ENCODE measurements at regions not wholly inside any gene's neighbourhood (a gene's known extent, or its start where the extent isn't known, plus 50 kb on each side); places are given as distances from the start of the nearest gene placed in this dataset.

- TF ChIP-seq FOXP2 (optimal IDR thresholded peaks at IDR 0.05; ENCODE audit: borderline replicate concordance, extremely low read depth, extremely low read length, insufficient read depth) (no peak), REST (IDR thresholded peaks at IDR 0.05; ENCODE audit: insufficient read depth in 1 of 2, low read depth in 2 of 2, low read length in 2 of 2) (no peak), SIN3A (IDR thresholded peaks at IDR 0.05; ENCODE audit: borderline replicate concordance, insufficient read depth, low read length) (no peak), TAF1 (IDR thresholded peaks at IDR 0.05; ENCODE audit: borderline replicate concordance, insufficient read depth, low read length) (no peak), POLR2AphosphoS5 (IDR thresholded peaks at IDR 0.05; ENCODE audit: low read depth, low read length) (no peak)
These were observed 578.5 kb downstream of the TSN start for GRCh38 chr2:122333932-122334331.

GRCh38 chr2:122338000-122338399 is 582.5 kb downstream of the TSN start:
- TF ChIP-seq REST (IDR thresholded peaks at IDR 0.05; ENCODE audit: insufficient read depth in 1 of 2, low read depth in 2 of 2, low read length in 2 of 2): no peak
- TF ChIP-seq POLR2AphosphoS5 (IDR thresholded peaks at IDR 0.05; ENCODE audit: low read depth, low read length): no peak
- no peak for TF ChIP-seq TAF1 (IDR thresholded peaks at IDR 0.05; ENCODE audit: borderline replicate concordance, insufficient read depth, low read length)
- TF ChIP-seq FOXP2 (optimal IDR thresholded peaks at IDR 0.05; ENCODE audit: borderline replicate concordance, extremely low read depth, extremely low read length, insufficient read depth): no peak

GRCh38 chr2:122340246-122340645 is 584.8 kb downstream of the TSN start:
- TF ChIP-seq SIN3A (IDR thresholded peaks at IDR 0.05; ENCODE audit: borderline replicate concordance, insufficient read depth, low read length) (no peak), FOXP2 (optimal IDR thresholded peaks at IDR 0.05; ENCODE audit: borderline replicate concordance, extremely low read depth, extremely low read length, insufficient read depth) (no peak), TAF1 (IDR thresholded peaks at IDR 0.05; ENCODE audit: borderline replicate concordance, insufficient read depth, low read length) (no peak), POLR2AphosphoS5 (IDR thresholded peaks at IDR 0.05; ENCODE audit: low read depth, low read length) (no peak), REST (IDR thresholded peaks at IDR 0.05; ENCODE audit: insufficient read depth in 1 of 2, low read depth in 2 of 2, low read length in 2 of 2) (no peak)

- no peak for TF ChIP-seq POLR2AphosphoS5 (IDR thresholded peaks at IDR 0.05; ENCODE audit: low read depth, low read length)
- no peak for TF ChIP-seq REST (IDR thresholded peaks at IDR 0.05; ENCODE audit: insufficient read depth in 1 of 2, low read depth in 2 of 2, low read length in 2 of 2)
- TF ChIP-seq TAF1 (IDR thresholded peaks at IDR 0.05; ENCODE audit: borderline replicate concordance, insufficient read depth, low read length): no peak
- no peak for TF ChIP-seq SIN3A (IDR thresholded peaks at IDR 0.05; ENCODE audit: borderline replicate concordance, insufficient read depth, low read length)
- no peak for TF ChIP-seq FOXP2 (optimal IDR thresholded peaks at IDR 0.05; ENCODE audit: borderline replicate concordance, extremely low read depth, extremely low read length, insufficient read depth)
These were observed 585.6 kb downstream of the TSN start for GRCh38 chr2:122341007-122341406.

GRCh38 chr2:122357998-122358397 is 602.5 kb downstream of the TSN start:
- no peak for TF ChIP-seq POLR2AphosphoS5 (IDR thresholded peaks at IDR 0.05; ENCODE audit: low read depth, low read length)
- no peak for TF ChIP-seq SIN3A (IDR thresholded peaks at IDR 0.05; ENCODE audit: borderline replicate concordance, insufficient read depth, low read length)
- TF ChIP-seq FOXP2 (optimal IDR thresholded peaks at IDR 0.05; ENCODE audit: borderline replicate concordance, extremely low read depth, extremely low read length, insufficient read depth): no peak
- TF ChIP-seq TAF1 (IDR thresholded peaks at IDR 0.05; ENCODE audit: borderline replicate concordance, insufficient read depth, low read length): no peak
- no peak for TF ChIP-seq REST (IDR thresholded peaks at IDR 0.05; ENCODE audit: insufficient read depth in 1 of 2, low read depth in 2 of 2, low read length in 2 of 2)

Measured in PFSK-1 (cell line).